Skin of body (tissue), 1 donor: ENCODE measurements at regions not wholly inside any gene's neighbourhood (a gene's known extent, or its start where the extent isn't known, plus 50 kb on each side); places are given as distances from the start of the nearest gene placed in this dataset.
A peak's percentile ranks its signal among the peaks of the same experiment; 100 is the strongest.

ENCODE experiments used
- DNase-seq: peaks from one replicate; lab custom pipeline; 2025; lab: John Stamatoyannopoulos, UW

- no peak for DNase-seq
These were observed 203.9 kb upstream of the BLID start for GRCh38 chr11:122319691-122320620.

- DNase-seq = no peak
These were observed 203.1 kb upstream of the BLID start for GRCh38 chr11:122319085-122319484.

- no peak for DNase-seq
These were observed 201.3 kb upstream of the BLID start for GRCh38 chr11:122317305-122317704.

DNA sequence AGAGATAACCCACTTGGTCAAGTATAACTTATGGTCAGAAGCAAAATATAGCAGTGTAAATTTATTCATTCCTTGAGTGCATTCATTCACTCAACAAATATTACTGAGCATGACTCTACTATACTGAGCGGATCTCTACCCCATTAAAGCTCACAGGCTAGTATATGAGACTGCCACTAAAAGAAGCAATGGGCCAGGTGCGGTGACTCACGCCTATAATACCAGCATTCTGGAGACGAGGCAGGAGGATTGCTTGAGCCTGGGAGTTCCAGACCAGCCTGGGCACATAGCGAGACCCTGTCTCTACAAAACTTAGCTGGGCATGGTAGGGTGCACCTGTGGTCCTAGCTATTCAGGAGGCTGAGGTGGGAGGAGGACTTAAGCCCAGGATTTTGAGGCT, 197.6 kb upstream of the BLID start:
- no peak for DNase-seq

DNA sequence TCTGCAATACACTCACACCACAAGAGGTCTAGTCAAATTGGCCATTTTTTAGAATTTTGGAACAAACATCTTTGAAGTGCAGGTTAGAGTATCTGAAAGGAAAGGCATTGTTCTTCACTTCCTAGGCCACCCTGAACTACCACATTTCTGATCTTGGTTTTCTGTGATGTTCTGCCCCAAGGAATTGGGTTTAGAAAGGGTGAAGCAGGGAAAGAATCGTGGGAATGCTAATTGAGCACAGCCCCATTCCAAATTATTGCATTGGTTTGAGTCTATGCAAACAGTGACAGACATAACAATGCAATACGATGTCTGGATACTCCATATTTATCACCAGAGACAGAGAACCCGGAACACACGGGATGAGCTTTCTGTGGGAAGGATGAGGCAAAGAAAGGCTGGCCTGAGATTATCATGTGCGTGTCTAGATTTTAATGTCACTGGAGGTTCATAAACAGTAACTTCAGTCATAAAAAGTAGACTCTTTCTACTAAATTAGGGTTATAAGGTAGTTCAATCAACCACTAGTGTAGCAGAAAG, 195.3 kb upstream of the BLID start:
- DNase-seq = no peak

GRCh38 chr11:122310766-122311165, 194.8 kb upstream of the BLID start:
- no peak for DNase-seq

- DNase-seq = peak; percentile 11
These were observed 193.4 kb upstream of the BLID start for GRCh38 chr11:122309262-122309925.

DNA sequence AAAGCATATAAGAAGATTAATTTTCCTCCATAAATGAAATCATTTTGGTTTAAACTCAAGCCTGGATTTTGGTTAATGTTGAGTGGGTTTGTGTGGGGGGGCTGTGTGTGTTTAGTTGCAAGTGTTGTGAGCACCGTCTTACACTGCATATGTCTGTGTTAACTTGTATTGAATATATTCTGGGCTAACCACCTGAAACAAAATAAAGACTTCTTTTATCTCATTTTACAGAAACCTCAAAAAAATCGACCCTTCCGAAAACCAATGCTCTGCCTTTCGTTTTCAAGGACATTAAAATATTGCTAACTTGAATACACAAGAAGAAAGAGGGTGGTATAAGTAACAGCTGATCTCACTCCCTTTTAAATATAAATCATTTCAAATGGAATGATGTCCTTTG, 192.2 kb upstream of the BLID start:
- DNase-seq = no peak

DNA sequence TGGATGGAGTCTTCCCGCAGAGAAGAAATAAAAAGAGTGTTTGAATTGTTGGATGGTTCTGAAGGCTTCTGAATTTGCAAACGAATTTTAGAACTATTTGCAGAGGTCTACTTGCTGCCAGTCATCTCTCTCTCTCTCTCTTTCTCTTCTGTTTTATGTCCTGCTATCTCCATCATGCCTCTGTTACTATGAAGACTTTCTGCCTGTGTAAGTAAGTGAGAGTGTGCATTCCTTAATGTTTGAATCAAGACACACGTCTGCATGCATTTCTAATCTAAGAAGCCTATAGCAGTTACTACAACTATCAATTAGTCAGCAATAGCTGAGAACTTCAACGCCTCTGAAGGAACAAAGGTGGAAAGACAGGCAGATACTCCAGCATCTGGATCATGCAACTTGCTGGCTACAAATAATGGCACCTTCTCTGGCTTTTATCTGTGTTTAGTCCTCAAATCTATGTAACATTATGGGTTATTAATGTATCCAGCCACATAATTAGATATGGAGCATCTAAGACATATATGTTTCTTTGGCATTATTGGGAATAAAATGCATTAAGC, 191.5 kb upstream of the BLID start:
- DNase-seq = no peak

GRCh38 chr11:122306831-122307391, 190.9 kb upstream of the BLID start:
- peak; percentile 18 for DNase-seq

GRCh38 chr11:122305426-122306320, 189.7 kb upstream of the BLID start:
- DNase-seq = peak; percentile 64

- peak; percentile 88 for DNase-seq
These were observed 189.0 kb upstream of the BLID start for GRCh38 chr11:122304973-122305372.

- no peak for DNase-seq
These were observed 188.3 kb upstream of the BLID start for GRCh38 chr11:122304306-122304705.

GRCh38 chr11:122294041-122294440, 178.0 kb upstream of the BLID start:
- DNase-seq = no peak

DNA sequence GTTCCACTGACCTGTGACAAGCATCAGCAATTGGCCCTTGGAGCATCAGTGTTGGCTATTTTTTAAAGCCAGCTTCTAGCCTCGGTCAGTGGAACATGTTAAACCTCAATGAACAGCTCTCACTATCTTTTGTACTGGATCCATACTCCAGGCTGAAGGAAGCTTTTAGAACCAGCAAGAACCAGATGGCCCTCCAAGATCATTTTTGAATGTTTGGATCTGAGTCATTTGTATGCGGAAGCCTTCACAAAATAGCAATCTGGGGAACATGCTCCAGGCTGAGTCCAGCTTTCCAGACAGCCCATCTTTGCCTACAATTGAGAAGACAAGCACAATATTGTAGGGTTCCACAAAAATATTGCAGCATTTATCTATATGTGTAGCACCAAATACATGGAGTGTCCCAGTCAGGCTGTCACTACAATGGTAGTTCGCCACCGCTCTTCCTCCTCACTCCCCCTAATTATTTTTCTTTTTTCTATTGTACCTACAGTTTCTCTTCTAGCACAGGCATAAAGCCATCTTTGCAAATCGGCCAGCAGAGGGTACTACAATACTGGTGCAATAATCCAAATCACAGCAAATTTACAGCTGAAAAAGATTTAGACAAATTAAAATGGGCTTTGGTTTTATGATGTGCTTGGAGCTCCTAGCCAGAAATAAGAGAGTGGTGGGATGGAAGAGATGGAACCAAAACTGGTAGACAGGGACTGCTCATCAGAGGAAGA, 177.4 kb upstream of the BLID start:
- DNase-seq = no peak

DNA sequence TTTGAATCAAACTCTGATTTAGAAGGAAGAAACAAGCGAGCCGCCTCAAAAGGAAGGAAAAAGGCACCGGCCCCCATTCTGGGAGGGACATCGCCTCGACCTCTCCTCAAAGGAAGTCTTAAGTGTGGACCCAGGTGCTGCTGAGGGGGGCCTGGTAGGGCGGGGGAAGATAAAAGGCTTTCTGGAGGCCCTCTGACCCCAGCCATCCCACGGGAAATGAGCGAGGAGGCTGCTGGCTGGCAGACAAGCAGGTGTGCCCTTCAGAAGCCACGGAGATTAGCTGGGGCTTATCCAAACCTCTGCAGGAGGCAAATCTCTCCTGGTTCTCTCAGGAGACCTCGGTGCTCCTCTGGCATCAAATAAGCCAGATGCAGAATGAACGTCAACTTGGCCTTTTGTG, 171.4 kb upstream of the BLID start:
- no peak for DNase-seq

DNA sequence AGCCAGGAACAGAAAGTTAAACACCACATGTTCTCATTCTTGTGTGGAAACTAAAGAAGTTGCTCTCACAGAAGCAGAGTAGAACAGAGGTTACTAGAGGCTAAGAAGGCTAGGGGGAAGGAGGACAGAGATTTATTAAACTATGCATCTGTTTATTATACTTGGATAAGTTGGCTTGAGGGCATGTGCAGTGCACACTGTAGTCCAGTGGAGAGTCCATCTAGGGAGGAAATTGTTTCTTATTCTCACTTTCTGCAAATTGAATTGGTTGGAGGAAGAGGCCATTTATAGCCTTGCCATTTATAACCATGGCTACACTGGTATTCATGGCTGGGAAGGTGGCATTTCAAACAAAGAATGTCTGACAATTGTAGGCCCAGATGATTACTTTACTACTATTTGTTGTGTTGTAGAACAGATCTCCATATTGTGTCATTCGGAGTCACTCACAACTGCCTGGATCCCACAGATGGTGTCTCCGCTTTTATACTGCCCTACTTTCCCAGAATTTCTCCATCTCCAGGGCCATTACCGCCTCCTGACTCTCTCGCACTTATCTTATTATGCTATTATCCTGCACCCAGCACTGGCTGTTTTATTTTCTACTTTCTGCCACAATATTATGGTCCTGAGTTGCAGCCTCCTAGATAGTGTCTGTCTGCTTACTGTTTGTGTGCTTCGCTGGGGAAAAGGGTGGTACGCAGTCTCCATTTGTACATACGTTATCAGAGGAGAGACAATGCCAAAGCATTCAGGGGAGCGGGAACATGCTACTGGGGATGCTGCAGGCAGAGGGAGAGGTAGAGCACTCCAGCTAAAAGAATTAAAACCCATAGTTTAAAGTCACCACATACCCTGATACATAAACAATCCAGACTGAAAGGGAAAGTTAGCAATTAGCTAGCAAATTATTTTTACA, 169.3 kb upstream of the BLID start:
- no peak for DNase-seq

DNA sequence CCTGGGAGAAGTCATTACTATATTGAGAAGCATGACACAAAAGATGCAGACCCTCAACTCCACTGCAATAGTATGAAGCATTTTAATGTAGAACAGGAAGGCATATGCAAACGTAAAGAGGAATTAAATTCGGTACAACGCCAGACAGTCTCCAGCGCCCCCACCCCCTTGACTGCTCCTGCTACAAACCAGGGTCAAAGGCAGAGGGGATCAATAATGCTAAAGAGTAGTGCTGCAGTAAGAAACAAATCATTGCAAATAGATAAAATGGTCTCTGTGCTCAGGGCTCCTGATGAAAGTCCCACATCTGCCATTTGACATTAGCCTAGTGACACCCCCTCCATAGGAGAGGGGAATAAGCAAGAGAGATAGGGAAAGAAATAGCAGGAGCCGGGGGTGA, 164.9 kb upstream of the BLID start:
- no peak for DNase-seq

GRCh38 chr11:122279194-122279593, 163.2 kb upstream of the BLID start:
- DNase-seq = no peak
